Gastroesophageal sphincter (tissue), 4 donors: ENCODE measurements at regions not wholly inside any gene's neighbourhood (a gene's known extent, or its start where the extent isn't known, plus 50 kb on each side); places are given as distances from the start of the nearest gene placed in this dataset.

ENCODE experiments used
- ATAC-seq: fragments of 150-250 bp; one replicate; pipeline ENCODE4 v1.9.1; 2016; ENCODE audit warnings: mild to moderate bottlenecking, moderate library complexity
- H3K27ac ChIP-seq, 4 donors: fragments of 200-600 bp; sonication (generic) in 3 of 4; 1 replicate in 3 of 4; 2 replicates in 1 of 4; pipeline ENCODE4 v1.5.1; 2016 to 2019
- H3K27me3 ChIP-seq: fragments of 200-600 bp; sonication (generic); one replicate; pipeline ENCODE4 v1.5.1; 2019
- H3K36me3 ChIP-seq, 2 donors: fragments of 200-600 bp; sonication (generic); one replicate each; pipeline ENCODE4 v1.5.1; 2019; ENCODE audit warnings: control low read depth in 1 of 2
- H3K4me1 ChIP-seq, 3 donors: fragments of 200-600 bp; sonication (generic); 1 replicate in 2 of 3; 2 replicates in 1 of 3; pipeline ENCODE4 v1.5.1; 2016 to 2019; ENCODE audit warnings: control low read depth in 2 of 3
- H3K4me3 ChIP-seq, 2 donors: fragments of 200-600 bp; sonication (generic); one replicate each; pipeline ENCODE4 v1.5.1; 2019; ENCODE audit warnings: mild to moderate bottlenecking in 1 of 2, moderate library complexity in 1 of 2
- H3K9me3 ChIP-seq, 3 donors: fragments of 200-600 bp; sonication (generic); one replicate each; pipeline ENCODE4 v1.5.1; 2017 to 2019; ENCODE audit warnings: control low read depth in 2 of 3
- EP300 ChIP-seq: sonication (generic); formaldehyde crosslinking; IDR thresholded peaks from one replicate; pipeline ENCODE4 v1.6.1; 2017; ENCODE audit warnings: antibody characterized with exemption, mild to moderate bottlenecking
- POLR2A ChIP-seq, 2 donors: fragments of 450-650 bp; IDR thresholded peaks; one replicate each; pipeline ENCODE4 v1.6.1; 2017; ENCODE audit warnings: antibody characterized with exemption in 2 of 2, mild to moderate bottlenecking in 2 of 2, moderate library complexity in 1 of 2
- POLR2AphosphoS5 ChIP-seq: sonication (generic); formaldehyde crosslinking; IDR thresholded peaks from one replicate; pipeline ENCODE4 v1.6.1; 2017; ENCODE audit warnings: antibody characterized with exemption
- WGBS, 2 donors: methylation state at CpG; one replicate each; pipeline ENCODE4 v1.1.5; 2018; ENCODE audit warnings: low coverage in 1 of 2; 5-methylcytosine and 5-hydroxymethylcytosine counted together
- TF ChIP-seq, protein P1 (sequence below), 4 experiments: fragments of 200-600 bp in 2 of 4; fragments of 450-650 bp in 2 of 4; sonication (generic) in 1 of 4; IDR thresholded peaks; one replicate each; pipeline ENCODE4 v1.5.1; 2017 to 2019; ENCODE audit warnings: antibody characterized with exemption in 4 of 4, mild to moderate bottlenecking in 2 of 4, moderate library complexity in 2 of 4

DNA sequence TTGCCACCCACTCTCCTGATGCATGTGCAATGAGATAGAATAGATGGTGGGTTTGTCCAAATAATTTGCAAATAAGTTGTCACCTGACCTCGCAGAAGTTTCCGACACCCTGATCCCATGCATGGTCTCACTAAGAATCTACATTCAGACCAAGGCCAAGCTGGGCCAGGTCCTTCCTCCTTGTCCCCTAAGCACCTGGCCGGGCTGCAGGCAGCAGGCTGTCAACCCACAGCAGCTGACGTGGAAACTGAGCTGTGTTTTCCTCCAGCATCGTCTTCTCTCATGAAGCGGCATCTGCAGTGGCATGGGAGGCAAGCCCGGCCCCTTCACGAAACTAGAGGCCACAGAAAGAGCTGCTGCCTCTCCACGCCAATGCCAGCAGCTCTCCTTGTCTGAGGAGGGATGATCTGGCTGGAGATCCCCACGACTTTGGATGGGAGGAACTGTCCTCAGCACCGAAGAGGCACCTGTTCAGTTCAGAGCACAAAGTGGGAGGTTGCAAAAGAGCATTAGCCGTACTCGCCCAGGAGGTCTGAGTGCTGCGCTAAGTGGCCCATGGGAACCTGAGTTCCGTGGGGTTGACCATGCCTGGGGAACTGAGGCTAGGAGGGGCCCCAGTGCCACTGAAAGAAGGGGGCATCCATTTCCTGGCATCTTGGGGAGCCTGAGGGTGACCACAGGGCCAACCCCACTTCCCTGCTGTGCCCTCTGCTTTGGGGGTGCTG, 110.5 kb upstream of the INSIG1 start:
- peaks cover 43% of the 10 kb centered on the region for H3K27me3 ChIP-seq
- peaks cover 0 to 3% (median 0%) of the 10 kb centered on the region in 3 donors for H3K4me1 ChIP-seq
- TF ChIP-seq, protein P1, sequence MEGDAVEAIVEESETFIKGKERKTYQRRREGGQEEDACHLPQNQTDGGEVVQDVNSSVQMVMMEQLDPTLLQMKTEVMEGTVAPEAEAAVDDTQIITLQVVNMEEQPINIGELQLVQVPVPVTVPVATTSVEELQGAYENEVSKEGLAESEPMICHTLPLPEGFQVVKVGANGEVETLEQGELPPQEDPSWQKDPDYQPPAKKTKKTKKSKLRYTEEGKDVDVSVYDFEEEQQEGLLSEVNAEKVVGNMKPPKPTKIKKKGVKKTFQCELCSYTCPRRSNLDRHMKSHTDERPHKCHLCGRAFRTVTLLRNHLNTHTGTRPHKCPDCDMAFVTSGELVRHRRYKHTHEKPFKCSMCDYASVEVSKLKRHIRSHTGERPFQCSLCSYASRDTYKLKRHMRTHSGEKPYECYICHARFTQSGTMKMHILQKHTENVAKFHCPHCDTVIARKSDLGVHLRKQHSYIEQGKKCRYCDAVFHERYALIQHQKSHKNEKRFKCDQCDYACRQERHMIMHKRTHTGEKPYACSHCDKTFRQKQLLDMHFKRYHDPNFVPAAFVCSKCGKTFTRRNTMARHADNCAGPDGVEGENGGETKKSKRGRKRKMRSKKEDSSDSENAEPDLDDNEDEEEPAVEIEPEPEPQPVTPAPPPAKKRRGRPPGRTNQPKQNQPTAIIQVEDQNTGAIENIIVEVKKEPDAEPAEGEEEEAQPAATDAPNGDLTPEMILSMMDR (IDR thresholded peaks at IDR 0.05), result no peak
- no peak for TF ChIP-seq EP300
- TF ChIP-seq POLR2AphosphoS5, result no peak
- ATAC-seq, result no peak
- H3K36me3 ChIP-seq, result no peaks in the 10 kb centered on the region
- WGBS, 2 donors, result 90 to 100% methylated on average over 2 to 3 of the region's 15 CpGs
- no peak overlapping the region for H3K27ac ChIP-seq
- H3K4me3 ChIP-seq, result no peak overlapping the region
- H3K9me3 ChIP-seq, result peaks cover 0 to 39% (median 0%) of the 10 kb centered on the region in 3 donors

DNA sequence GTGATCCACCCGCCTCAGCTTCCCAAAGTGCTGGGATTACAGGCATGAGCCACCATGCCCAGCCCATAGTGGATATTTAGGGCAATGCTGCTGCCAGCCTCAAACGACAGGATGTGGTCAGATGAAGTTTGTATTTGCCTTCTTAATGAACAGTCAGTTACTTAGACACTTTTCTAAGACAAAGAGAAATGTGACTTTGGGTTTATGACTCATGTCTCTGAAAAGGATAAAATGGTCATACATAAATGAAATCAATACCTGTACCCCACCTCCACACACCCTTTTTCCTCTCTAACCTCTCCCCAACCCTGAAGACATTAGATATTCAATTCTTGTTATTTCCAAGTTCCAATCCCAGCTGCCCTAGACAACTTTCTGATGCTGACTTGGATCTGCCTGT, 109.3 kb upstream of the INSIG1 start:
- WGBS, 2 donors, result 50 to 83% methylated on average over 1 to 2 of the region's 2 CpGs
- Histone ChIP-seq H3K9me3 (peaks cover 0 to 36% (median 0%) of the 10 kb centered on the region in 3 donors), H3K36me3 (no peaks in the 10 kb centered on the region), H3K27me3 (peaks cover 48% of the 10 kb centered on the region), H3K27ac (no peak overlapping the region), H3K4me3 (no peak overlapping the region), H3K4me1 (peaks cover 0 to 3% (median 0%) of the 10 kb centered on the region in 3 donors)
- ATAC-seq, result no peak
- no peak for TF ChIP-seq POLR2AphosphoS5
- no peak for TF ChIP-seq POLR2A (IDR thresholded peaks at IDR 0.05)
- no peak for TF ChIP-seq EP300
- TF ChIP-seq, protein P1 (IDR thresholded peaks at IDR 0.05), result no peak

DNA sequence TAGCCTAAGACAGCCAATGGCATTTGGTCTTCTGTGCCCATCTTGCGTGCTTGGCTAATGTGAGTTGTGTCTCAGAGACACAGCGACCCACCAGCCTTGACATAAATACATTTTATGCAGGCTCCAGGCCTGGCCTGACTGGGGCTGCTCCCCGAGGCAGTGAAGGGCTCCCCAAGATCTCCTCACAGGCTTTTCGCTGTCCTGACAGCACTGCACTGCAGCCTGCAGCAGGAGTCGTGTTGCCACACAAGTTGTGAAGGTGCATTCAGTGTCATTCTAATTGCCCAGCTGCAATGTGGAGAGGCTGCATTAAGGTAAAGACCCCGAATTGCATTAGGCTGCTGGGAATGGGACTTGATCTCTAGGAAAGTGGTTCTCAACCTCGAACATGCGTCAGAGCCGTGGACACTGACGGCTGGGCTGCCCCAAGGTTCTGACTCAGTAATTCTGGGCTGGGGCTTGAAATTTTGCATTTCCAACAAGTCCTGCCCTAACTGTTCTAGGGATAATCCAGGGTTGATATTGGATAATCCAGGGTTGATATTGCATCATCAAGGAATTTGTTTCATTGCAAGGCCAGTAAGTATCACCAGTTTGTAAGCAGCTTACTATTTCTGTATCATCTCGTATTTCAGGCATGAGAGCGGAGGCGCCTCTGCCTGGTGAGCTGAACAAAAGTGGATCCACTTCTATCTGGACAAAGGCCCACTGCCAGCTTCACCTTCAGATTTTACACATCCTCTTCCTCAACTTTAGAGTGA, 108.7 kb upstream of the INSIG1 start:
- Histone ChIP-seq H3K36me3 (no peaks in the 10 kb centered on the region), H3K27me3 (peaks cover 52% of the 10 kb centered on the region), H3K27ac (no peak overlapping the region), H3K4me3 (no peak overlapping the region), H3K9me3 (peaks cover 0 to 30% (median 0%) of the 10 kb centered on the region in 3 donors), H3K4me1 (peaks cover 0 to 3% (median 0%) of the 10 kb centered on the region in 3 donors)
- ATAC-seq, result no peak
- 72 to 85% methylated on average over 5 to 9 of the region's 13 CpGs for WGBS, 2 donors
- no peak for TF ChIP-seq POLR2AphosphoS5
- TF ChIP-seq POLR2A (IDR thresholded peaks at IDR 0.05), result no peak
- TF ChIP-seq, protein P1 (IDR thresholded peaks at IDR 0.05), result no peak
- TF ChIP-seq EP300, result no peak

DNA sequence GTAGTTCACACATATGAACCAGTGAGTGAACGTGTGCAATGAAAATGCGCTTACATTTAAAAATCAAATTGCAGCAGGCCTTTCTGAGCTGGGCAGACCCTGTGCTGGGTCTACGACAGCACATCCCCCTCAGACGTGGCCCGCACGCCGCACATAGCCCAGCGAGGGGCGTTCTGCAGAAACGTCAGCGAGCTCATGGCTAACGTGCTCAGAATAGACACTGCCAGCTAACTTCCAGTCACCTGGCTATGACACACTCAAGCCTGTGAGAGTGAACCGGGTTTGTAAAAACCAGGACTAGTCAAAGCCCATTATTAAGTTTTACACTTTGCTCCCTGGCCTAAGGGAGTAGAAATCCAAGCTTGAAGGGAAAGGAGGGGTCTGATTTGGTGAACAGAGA, 108.1 kb upstream of the INSIG1 start:
- ATAC-seq, result no peak
- peaks cover 0 to 26% (median 0%) of the 10 kb centered on the region in 3 donors for H3K9me3 ChIP-seq
- H3K27ac ChIP-seq, result no peak overlapping the region
- 45 to 84% methylated on average over 3 to 12 of the region's 13 CpGs for WGBS, 2 donors
- peaks cover 56% of the 10 kb centered on the region for H3K27me3 ChIP-seq
- no peaks in the 10 kb centered on the region for H3K36me3 ChIP-seq
- H3K4me1 ChIP-seq, result peaks cover 0 to 3% (median 0%) of the 10 kb centered on the region in 3 donors
- TF ChIP-seq, protein P1 (IDR thresholded peaks at IDR 0.05), result no peak
- TF ChIP-seq EP300 (no peak), POLR2A (IDR thresholded peaks at IDR 0.05) (no peak), POLR2AphosphoS5 (no peak)
- H3K4me3 ChIP-seq, result no peak overlapping the region
